ENCODE measurements at regions not wholly inside any gene's neighbourhood (a gene's known extent, or its start where the extent isn't known, plus 50 kb on each side); places are given as distances from the start of the nearest gene placed in this dataset.

GRCh38 chr1:234875953-234876855, 252.4 kb downstream of the TOMM20 start:
- Histone ChIP-seq H3K9ac (ENCODE audit: low read length) (no peak overlapping the region), H3K27ac (ENCODE audit: low read depth, low read length, poor library complexity, severe bottlenecking) (no peak overlapping the region), H2AFZ (ENCODE audit: low read length) (no peak overlapping the region)

DNA sequence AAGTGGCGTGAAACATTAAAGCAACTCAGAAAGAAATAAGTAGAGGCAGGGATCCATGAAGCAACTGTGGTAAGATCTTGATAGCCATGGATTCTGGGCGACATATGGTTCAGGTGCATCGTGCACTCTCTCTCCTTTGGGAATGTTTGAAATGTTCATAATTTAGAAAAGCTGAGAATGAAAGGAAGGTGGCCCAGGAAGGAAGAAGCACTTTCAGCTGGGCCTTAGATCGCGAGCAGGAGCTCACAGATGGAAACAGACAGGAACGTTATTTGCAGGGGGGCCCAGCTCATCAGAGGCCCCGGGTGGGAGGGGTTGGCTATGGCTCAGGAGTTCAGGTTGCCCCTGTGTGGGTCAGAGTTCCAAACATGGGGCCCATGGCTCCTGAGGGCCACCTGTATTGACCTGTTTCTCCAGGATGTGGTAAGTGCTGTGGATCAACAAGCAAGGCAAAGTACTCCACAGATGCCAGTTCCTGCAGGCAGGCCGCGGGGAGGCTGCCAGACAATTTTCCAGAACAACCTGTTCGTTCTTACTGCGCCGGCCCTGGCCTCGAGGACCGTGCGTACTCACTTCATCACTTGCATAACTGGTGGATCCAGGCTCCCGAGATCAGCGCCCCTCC, 253.2 kb downstream of the TOMM20 start:
- Histone ChIP-seq H3K9ac (ENCODE audit: low read length) (no peak overlapping the region), H3K27ac (ENCODE audit: low read depth, low read length, poor library complexity, severe bottlenecking) (no peak overlapping the region), H4K20me1 (ENCODE audit: insufficient read depth, low read length) (no peaks in the 10 kb centered on the region), H3K4me3 (ENCODE audit: low read depth, low read length, poor library complexity, severe bottlenecking) (no peak overlapping the region), H3K4me1 (ENCODE audit: insufficient read depth, low read length, severe bottlenecking) (peaks cover 16% of the 10 kb centered on the region), H3K27me3 (ENCODE audit: insufficient read depth, low read length) (no peaks in the 10 kb centered on the region), H3K9me3 (ENCODE audit: low read length) (no peaks in the 10 kb centered on the region), H3K79me2 (ENCODE audit: insufficient read depth, low read length) (no peaks in the 10 kb centered on the region), H3K9me2 (ENCODE audit: low read depth, low read length) (no peaks in the 10 kb centered on the region), H2AFZ (ENCODE audit: low read length) (no peak overlapping the region), H3F3A (ENCODE audit: insufficient read depth, low read length) (no peaks in the 10 kb centered on the region), H3K36me3 (ENCODE audit: insufficient read depth, low read length) (no peaks in the 10 kb centered on the region), H3K4me2 (ENCODE audit: low read length) (no peak overlapping the region)
- TF ChIP-seq, protein P1, sequence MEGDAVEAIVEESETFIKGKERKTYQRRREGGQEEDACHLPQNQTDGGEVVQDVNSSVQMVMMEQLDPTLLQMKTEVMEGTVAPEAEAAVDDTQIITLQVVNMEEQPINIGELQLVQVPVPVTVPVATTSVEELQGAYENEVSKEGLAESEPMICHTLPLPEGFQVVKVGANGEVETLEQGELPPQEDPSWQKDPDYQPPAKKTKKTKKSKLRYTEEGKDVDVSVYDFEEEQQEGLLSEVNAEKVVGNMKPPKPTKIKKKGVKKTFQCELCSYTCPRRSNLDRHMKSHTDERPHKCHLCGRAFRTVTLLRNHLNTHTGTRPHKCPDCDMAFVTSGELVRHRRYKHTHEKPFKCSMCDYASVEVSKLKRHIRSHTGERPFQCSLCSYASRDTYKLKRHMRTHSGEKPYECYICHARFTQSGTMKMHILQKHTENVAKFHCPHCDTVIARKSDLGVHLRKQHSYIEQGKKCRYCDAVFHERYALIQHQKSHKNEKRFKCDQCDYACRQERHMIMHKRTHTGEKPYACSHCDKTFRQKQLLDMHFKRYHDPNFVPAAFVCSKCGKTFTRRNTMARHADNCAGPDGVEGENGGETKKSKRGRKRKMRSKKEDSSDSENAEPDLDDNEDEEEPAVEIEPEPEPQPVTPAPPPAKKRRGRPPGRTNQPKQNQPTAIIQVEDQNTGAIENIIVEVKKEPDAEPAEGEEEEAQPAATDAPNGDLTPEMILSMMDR (IDR thresholded peaks at IDR 0.05; ENCODE audit: low read length), result no peak
- TF ChIP-seq EZH2 (IDR thresholded peaks at IDR 0.05; ENCODE audit: borderline replicate concordance, low read length), result no peak

More at GRCh38 chr1:234875953-234876855, 252.4 kb downstream of the TOMM20 start:
- Histone ChIP-seq H3K27me3 (ENCODE audit: insufficient read depth, low read length) (no peaks in the 10 kb centered on the region), H4K20me1 (ENCODE audit: insufficient read depth, low read length) (no peaks in the 10 kb centered on the region), H3K9me3 (ENCODE audit: low read length) (no peaks in the 10 kb centered on the region), H3F3A (ENCODE audit: insufficient read depth, low read length) (no peaks in the 10 kb centered on the region), H3K79me2 (ENCODE audit: insufficient read depth, low read length) (no peaks in the 10 kb centered on the region), H3K9me2 (ENCODE audit: low read depth, low read length) (no peaks in the 10 kb centered on the region), H3K4me3 (ENCODE audit: low read depth, low read length, poor library complexity, severe bottlenecking) (no peak overlapping the region), H3K4me2 (ENCODE audit: low read length) (no peak overlapping the region), H3K36me3 (ENCODE audit: insufficient read depth, low read length) (no peaks in the 10 kb centered on the region), H3K4me1 (ENCODE audit: insufficient read depth, low read length, severe bottlenecking) (peaks cover 20% of the 10 kb centered on the region)
- TF ChIP-seq EZH2 (IDR thresholded peaks at IDR 0.05; ENCODE audit: borderline replicate concordance, low read length), result no peak
- TF ChIP-seq, protein P1 (IDR thresholded peaks at IDR 0.05; ENCODE audit: low read length), result no peak

DNA sequence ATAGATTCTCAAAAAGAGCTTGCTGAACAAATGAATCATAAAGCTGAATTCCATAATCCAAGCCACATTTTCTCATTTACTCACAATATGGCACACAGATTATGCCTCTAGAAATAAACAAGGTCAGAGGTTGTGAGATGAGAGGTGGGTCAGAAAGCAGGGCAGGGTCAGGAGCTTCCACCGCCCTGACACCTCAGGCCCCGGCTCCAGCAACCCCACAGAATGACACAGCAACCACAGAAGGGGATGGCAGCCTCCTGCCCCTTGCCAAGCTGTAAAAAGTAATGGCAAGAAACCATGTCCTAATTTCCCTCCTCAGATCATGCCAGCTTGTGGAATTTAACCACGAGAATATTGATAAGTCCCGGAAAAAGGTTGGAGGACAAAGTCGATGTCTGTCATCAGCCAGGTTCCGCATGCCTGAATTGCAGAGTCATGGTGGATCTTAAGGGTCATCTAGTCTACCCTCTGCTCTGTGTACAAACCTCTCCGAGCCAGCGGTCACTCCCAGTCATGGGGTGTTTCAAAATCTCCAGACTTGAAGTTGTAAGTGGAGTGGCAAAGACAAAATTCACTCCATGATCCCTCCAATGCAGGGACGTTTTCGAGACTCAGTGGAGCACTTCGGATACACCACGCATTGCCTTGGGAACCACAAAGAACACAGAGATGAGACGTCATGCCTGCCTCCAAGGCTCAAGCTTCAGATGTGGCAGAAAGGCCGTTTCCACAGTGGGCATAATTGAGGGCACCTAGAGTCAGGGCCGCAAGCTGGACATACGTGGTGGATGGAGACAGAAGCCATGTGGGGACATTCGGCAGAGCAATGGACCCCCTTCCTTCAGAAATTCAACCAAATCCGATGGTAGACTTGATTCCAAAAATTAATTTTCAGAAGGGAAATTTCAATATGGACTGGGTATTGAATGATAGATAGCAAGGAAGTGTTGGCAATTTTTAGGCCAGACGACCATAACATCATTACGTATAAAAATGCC, 254.0 kb downstream of the TOMM20 start:
- Histone ChIP-seq H3K4me1 (ENCODE audit: insufficient read depth, low read length, severe bottlenecking) (peaks cover 16% of the 10 kb centered on the region), H3K27ac (ENCODE audit: low read depth, low read length, poor library complexity, severe bottlenecking) (no peak overlapping the region), H3K79me2 (ENCODE audit: insufficient read depth, low read length) (no peaks in the 10 kb centered on the region), H3K4me2 (ENCODE audit: low read length) (no peak overlapping the region), H3K27me3 (ENCODE audit: insufficient read depth, low read length) (no peaks in the 10 kb centered on the region), H3K9ac (ENCODE audit: low read length) (no peak overlapping the region), H3F3A (ENCODE audit: insufficient read depth, low read length) (no peaks in the 10 kb centered on the region), H3K9me2 (ENCODE audit: low read depth, low read length) (no peaks in the 10 kb centered on the region), H3K36me3 (ENCODE audit: insufficient read depth, low read length) (no peaks in the 10 kb centered on the region), H3K4me3 (ENCODE audit: low read depth, low read length, poor library complexity, severe bottlenecking) (no peak overlapping the region), H3K9me3 (ENCODE audit: low read length) (no peaks in the 10 kb centered on the region), H2AFZ (ENCODE audit: low read length) (no peak overlapping the region), H4K20me1 (ENCODE audit: insufficient read depth, low read length) (no peaks in the 10 kb centered on the region)
- TF ChIP-seq, protein P1 (IDR thresholded peaks at IDR 0.05; ENCODE audit: low read length), result no peak
- no peak for TF ChIP-seq EZH2 (IDR thresholded peaks at IDR 0.05; ENCODE audit: borderline replicate concordance, low read length)
